ENCODE measurements at regions not wholly inside any gene's neighbourhood (a gene's known extent, or its start where the extent isn't known, plus 50 kb on each side); places are given as distances from the start of the nearest gene placed in this dataset.

GRCh38 chr18:72360634-72361033 is 183.5 kb downstream of the CBLN2 start:
- TF ChIP-seq ZFX (IDR thresholded peaks at IDR 0.05) (no peak), YY1 (IDR thresholded peaks at IDR 0.05; ENCODE audit: extremely low read depth, insufficient replicate concordance, low read depth, low read length) (no peak), CBX3 (IDR thresholded peaks at IDR 0.05; ENCODE audit: low read depth) (no peak), SIN3A (IDR thresholded peaks at IDR 0.05; ENCODE audit: low read depth) (no peak), SP1 (IDR thresholded peaks at IDR 0.05; ENCODE audit: low read depth) (no peak), EZH2phosphoT487 (IDR thresholded peaks at IDR 0.05; ENCODE audit: borderline replicate concordance) (no peak), SRF (IDR thresholded peaks at IDR 0.05; ENCODE audit: low read depth) (no peak)
- TF ChIP-seq, protein P1, sequence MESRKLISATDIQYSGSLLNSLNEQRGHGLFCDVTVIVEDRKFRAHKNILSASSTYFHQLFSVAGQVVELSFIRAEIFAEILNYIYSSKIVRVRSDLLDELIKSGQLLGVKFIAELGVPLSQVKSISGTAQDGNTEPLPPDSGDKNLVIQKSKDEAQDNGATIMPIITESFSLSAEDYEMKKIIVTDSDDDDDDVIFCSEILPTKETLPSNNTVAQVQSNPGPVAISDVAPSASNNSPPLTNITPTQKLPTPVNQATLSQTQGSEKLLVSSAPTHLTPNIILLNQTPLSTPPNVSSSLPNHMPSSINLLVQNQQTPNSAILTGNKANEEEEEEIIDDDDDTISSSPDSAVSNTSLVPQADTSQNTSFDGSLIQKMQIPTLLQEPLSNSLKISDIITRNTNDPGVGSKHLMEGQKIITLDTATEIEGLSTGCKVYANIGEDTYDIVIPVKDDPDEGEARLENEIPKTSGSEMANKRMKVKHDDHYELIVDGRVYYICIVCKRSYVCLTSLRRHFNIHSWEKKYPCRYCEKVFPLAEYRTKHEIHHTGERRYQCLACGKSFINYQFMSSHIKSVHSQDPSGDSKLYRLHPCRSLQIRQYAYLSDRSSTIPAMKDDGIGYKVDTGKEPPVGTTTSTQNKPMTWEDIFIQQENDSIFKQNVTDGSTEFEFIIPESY (IDR thresholded peaks at IDR 0.05; ENCODE audit: extremely low read depth, insufficient replicate concordance, low read length), result no peak
- TF ChIP-seq, protein P2, sequence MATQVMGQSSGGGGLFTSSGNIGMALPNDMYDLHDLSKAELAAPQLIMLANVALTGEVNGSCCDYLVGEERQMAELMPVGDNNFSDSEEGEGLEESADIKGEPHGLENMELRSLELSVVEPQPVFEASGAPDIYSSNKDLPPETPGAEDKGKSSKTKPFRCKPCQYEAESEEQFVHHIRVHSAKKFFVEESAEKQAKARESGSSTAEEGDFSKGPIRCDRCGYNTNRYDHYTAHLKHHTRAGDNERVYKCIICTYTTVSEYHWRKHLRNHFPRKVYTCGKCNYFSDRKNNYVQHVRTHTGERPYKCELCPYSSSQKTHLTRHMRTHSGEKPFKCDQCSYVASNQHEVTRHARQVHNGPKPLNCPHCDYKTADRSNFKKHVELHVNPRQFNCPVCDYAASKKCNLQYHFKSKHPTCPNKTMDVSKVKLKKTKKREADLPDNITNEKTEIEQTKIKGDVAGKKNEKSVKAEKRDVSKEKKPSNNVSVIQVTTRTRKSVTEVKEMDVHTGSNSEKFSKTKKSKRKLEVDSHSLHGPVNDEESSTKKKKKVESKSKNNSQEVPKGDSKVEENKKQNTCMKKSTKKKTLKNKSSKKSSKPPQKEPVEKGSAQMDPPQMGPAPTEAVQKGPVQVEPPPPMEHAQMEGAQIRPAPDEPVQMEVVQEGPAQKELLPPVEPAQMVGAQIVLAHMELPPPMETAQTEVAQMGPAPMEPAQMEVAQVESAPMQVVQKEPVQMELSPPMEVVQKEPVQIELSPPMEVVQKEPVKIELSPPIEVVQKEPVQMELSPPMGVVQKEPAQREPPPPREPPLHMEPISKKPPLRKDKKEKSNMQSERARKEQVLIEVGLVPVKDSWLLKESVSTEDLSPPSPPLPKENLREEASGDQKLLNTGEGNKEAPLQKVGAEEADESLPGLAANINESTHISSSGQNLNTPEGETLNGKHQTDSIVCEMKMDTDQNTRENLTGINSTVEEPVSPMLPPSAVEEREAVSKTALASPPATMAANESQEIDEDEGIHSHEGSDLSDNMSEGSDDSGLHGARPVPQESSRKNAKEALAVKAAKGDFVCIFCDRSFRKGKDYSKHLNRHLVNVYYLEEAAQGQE (IDR thresholded peaks at IDR 0.05; ENCODE audit: low read depth), result no peak
- DNase-seq (ENCODE audit: low read depth, low spot score) (no peak), ATAC-seq (no peak)
- Histone ChIP-seq H3K4me1 (ENCODE audit: control insufficient read depth in 1 of 2, insufficient read depth in 2 of 2, low read length in 2 of 2) (no peaks in the 10 kb centered on the region), H2AFZ (ENCODE audit: low read depth, low read length, poor library complexity, severe bottlenecking) (no peak overlapping the region), H4K20me1 (ENCODE audit: insufficient read depth) (no peaks in the 10 kb centered on the region), H3K27me3 (ENCODE audit: insufficient read depth, low read length) (no peaks in the 10 kb centered on the region), H3K9me3 (ENCODE audit: control insufficient read depth in 1 of 2, insufficient read depth in 1 of 2, low read depth in 1 of 2, low read length in 2 of 2) (peaks cover 21% of the 10 kb centered on the region in 2 experiments; a peak in 3 of 4 replicates), H3K36me3 (ENCODE audit: control insufficient read depth in 1 of 2, insufficient read depth in 2 of 2, low read length in 2 of 2) (no peaks in the 10 kb centered on the region; a peak in 1 of 4 replicates), H3K9me2 (ENCODE audit: insufficient read depth) (no peaks in the 10 kb centered on the region), H3K9ac (ENCODE audit: low read length) (no peak overlapping the region), H3K4me3 (replicated peaks in 1 of 2; ENCODE audit: low read depth in 1 of 2, low read length in 2 of 2) (no peak overlapping the region), H3K4me2 (ENCODE audit: low read length) (no peak overlapping the region), H3K27ac (ENCODE audit: low read depth, low read length) (no peak overlapping the region), H3K79me2 (ENCODE audit: insufficient read depth, low read length) (no peaks in the 10 kb centered on the region)
- CTCF ChIA-PET, result no interaction called here
- POLR2A ChIA-PET, result no interaction called here
- RAD21 ChIA-PET (ENCODE audit: low non-redundant PET in 1 of 2, low total read pairs in 2 of 2, uncharacterized antibody in 2 of 2, unreplicated experiment in 2 of 2), result no interaction called here
- intact Hi-C loops (cut with micrococcal nuclease), result no loop called here
- BruUV-seq (replicated peaks), result no TSS peak

All from HCT116 (cell line).